ENCODE measurements at regions not wholly inside any gene's neighbourhood (a gene's known extent, or its start where the extent isn't known, plus 50 kb on each side); places are given as distances from the start of the nearest gene placed in this dataset.

- TF ChIP-seq, protein P1, sequence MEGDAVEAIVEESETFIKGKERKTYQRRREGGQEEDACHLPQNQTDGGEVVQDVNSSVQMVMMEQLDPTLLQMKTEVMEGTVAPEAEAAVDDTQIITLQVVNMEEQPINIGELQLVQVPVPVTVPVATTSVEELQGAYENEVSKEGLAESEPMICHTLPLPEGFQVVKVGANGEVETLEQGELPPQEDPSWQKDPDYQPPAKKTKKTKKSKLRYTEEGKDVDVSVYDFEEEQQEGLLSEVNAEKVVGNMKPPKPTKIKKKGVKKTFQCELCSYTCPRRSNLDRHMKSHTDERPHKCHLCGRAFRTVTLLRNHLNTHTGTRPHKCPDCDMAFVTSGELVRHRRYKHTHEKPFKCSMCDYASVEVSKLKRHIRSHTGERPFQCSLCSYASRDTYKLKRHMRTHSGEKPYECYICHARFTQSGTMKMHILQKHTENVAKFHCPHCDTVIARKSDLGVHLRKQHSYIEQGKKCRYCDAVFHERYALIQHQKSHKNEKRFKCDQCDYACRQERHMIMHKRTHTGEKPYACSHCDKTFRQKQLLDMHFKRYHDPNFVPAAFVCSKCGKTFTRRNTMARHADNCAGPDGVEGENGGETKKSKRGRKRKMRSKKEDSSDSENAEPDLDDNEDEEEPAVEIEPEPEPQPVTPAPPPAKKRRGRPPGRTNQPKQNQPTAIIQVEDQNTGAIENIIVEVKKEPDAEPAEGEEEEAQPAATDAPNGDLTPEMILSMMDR (IDR thresholded peaks at IDR 0.05; ENCODE audit: insufficient read depth, low read length): no peak
- TF ChIP-seq REST (IDR thresholded peaks at IDR 0.05; ENCODE audit: insufficient replicate concordance, low read depth): no peak
Observed at GRCh38 chr6:113329942-113330635, 527.1 kb upstream of the MARCKS start.
